ENCODE measurements at regions not wholly inside any gene's neighbourhood (a gene's known extent, or its start where the extent isn't known, plus 50 kb on each side); places are given as distances from the start of the nearest gene placed in this dataset.

DNA sequence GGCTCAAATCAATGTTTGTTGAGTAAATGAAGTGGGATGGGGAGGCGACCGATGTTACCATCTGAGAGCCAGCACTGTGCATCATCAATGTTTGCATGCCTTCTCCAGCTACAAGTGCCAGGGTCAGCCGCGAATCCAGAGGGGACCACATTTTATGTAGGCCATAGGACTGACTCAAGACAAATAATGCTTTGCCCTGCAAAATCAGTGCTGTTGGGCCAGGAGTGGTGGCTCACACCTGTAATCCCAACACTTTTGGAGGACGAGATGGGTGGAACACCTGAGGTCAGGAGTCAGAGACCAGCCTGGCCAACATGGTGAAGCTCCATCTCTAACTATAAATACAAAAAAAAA is 53.1 kb upstream of the WSB1 start:
- Histone ChIP-seq H3K79me1 (ENCODE audit: low read length) (peaks cover 30% of the 10 kb centered on the region), H3K18ac (ENCODE audit: low read length) (peak overlapping the region; percentile 60), H3K79me2 (ENCODE audit: control insufficient read depth, insufficient read depth, low read length, poor library complexity) (peaks cover 11% of the 10 kb centered on the region), H2AK5ac (ENCODE audit: low read length) (peak overlapping the region; percentile 45), H4K12ac (ENCODE audit: low read depth, low read length) (no peak overlapping the region), H3K4ac (ENCODE audit: low read depth, low read length) (peak overlapping the region; percentile 56), H2BK12ac (ENCODE audit: low read length) (peak overlapping the region; percentile 64), H4K91ac (ENCODE audit: low read depth, low read length) (peak overlapping the region; percentile 85), H3K4me3 (ENCODE audit: low read depth, low read length) (no peak overlapping the region), H3K4me1 (ENCODE audit: control insufficient read depth in 1 of 2, insufficient read depth in 2 of 2, low read length in 2 of 2) (peaks cover 29 to 34% of the 10 kb centered on the region in 2 experiments), H3K27ac (ENCODE audit: low read depth, low read length) (peak overlapping the region; percentile 89), H2BK120ac (ENCODE audit: insufficient read depth, low read length, poor library complexity) (peak overlapping the region; percentile 92), H3K14ac (ENCODE audit: low read length) (peak overlapping the region; percentile 86), H3K9ac (ENCODE audit: low read length) (peak overlapping the region; percentile 7), H2AFZ (ENCODE audit: insufficient read depth, low read length, poor library complexity) (peak overlapping the region; percentile 69), H3K36me3 (ENCODE audit: control insufficient read depth in 1 of 2, insufficient read depth in 2 of 2, low read length in 2 of 2) (no peaks in the 10 kb centered on the region), H2BK5ac (ENCODE audit: low read depth, low read length, poor library complexity) (peak overlapping the region; percentile 87), H3K9me3 (ENCODE audit: insufficient read depth, low read depth, low read length) (no peaks in the 10 kb centered on the region), H3K27me3 (ENCODE audit: insufficient read depth, low read length) (no peaks in the 10 kb centered on the region), H3K23ac (ENCODE audit: low read length) (no peak overlapping the region), H3K4me2 (ENCODE audit: low read length) (peak overlapping the region; percentile 59), H4K8ac (ENCODE audit: low read depth, low read length) (peak overlapping the region; percentile 27)
- DNase-seq = no peak
- WGBS (ENCODE audit: extremely low coverage, insufficient coverage, insufficient read length) = no CpG with 5 or more reads among the region's 5 CpGs

- peak overlapping the region; percentile 90 for H2BK12ac ChIP-seq (ENCODE audit: low read length)
- peak overlapping the region; percentile 63 for H4K8ac ChIP-seq (ENCODE audit: low read depth, low read length)
- peak overlapping the region; percentile 54 for H2AK5ac ChIP-seq (ENCODE audit: low read length)
- H3K27me3 ChIP-seq (ENCODE audit: insufficient read depth, low read length) = no peaks in the 10 kb centered on the region
- peaks cover 11% of the 10 kb centered on the region for H3K79me2 ChIP-seq (ENCODE audit: control insufficient read depth, insufficient read depth, low read length, poor library complexity)
- no peak overlapping the region for H3K23ac ChIP-seq (ENCODE audit: low read length)
- H3K9ac ChIP-seq (ENCODE audit: low read length) = no peak overlapping the region
- H4K12ac ChIP-seq (ENCODE audit: low read depth, low read length) = peak overlapping the region; percentile 39
- H3K4ac ChIP-seq (ENCODE audit: low read depth, low read length) = peak overlapping the region; percentile 66
- peaks cover 30% of the 10 kb centered on the region for H3K79me1 ChIP-seq (ENCODE audit: low read length)
- peak overlapping the region; percentile 91 for H4K91ac ChIP-seq (ENCODE audit: low read depth, low read length)
- H3K14ac ChIP-seq (ENCODE audit: low read length) = peak overlapping the region; percentile 75
- no peak overlapping the region for H3K4me3 ChIP-seq (ENCODE audit: low read depth, low read length)
- peak overlapping the region; percentile 53 for H2AFZ ChIP-seq (ENCODE audit: insufficient read depth, low read length, poor library complexity)
- H3K9me3 ChIP-seq (ENCODE audit: insufficient read depth, low read depth, low read length) = no peaks in the 10 kb centered on the region
- H2BK120ac ChIP-seq (ENCODE audit: insufficient read depth, low read length, poor library complexity) = peak overlapping the region; percentile 92
- peak overlapping the region; percentile 89 for H3K27ac ChIP-seq (ENCODE audit: low read depth, low read length)
- H3K18ac ChIP-seq (ENCODE audit: low read length) = peak overlapping the region; percentile 90
- peak; percentile 98 to 99 for DNase-seq
- H3K4me2 ChIP-seq (ENCODE audit: low read length) = peak overlapping the region; percentile 59
- no peaks in the 10 kb centered on the region for H3K36me3 ChIP-seq (ENCODE audit: control insufficient read depth in 1 of 2, insufficient read depth in 2 of 2, low read length in 2 of 2)
- H2BK5ac ChIP-seq (ENCODE audit: low read depth, low read length, poor library complexity) = peak overlapping the region; percentile 90
- peaks cover 29 to 34% of the 10 kb centered on the region in 2 experiments for H3K4me1 ChIP-seq (ENCODE audit: control insufficient read depth in 1 of 2, insufficient read depth in 2 of 2, low read length in 2 of 2)
- WGBS (ENCODE audit: extremely low coverage, insufficient coverage, insufficient read length) = no CpG with 5 or more reads among the region's 5 CpGs
These were observed 52.5 kb upstream of the WSB1 start for GRCh38 chr17:27241346-27241946.

DNA sequence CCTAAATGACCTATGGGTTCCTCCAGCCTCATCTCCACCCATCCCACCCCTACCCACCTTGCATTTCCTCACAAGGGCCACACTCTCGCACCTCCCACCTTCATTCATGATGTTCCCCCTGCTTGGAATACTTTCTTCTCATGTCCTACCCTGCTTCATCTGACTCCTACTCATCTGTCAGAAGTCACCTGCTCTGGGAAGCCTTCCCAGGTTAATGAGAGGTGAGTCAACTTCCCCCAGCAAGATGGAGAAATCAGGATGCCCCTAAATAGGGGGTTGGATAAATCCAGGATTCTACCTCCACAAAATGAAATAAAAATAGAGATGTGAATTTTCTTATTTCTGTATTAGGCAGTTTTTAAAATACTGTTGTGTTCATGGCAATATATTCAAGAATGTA is 51.0 kb upstream of the WSB1 start:
- H4K8ac ChIP-seq (ENCODE audit: low read depth, low read length) = peak overlapping the region; percentile 8
- H3K9me3 ChIP-seq (ENCODE audit: insufficient read depth, low read depth, low read length) = no peaks in the 10 kb centered on the region
- no peak overlapping the region for H3K23ac ChIP-seq (ENCODE audit: low read length)
- no peak overlapping the region for H3K4me2 ChIP-seq (ENCODE audit: low read length)
- peak overlapping the region; percentile 6 for H3K4me3 ChIP-seq (ENCODE audit: low read depth, low read length)
- H4K91ac ChIP-seq (ENCODE audit: low read depth, low read length) = peak overlapping the region; percentile 86
- peak overlapping the region; percentile 67 for H2BK5ac ChIP-seq (ENCODE audit: low read depth, low read length, poor library complexity)
- no peak for DNase-seq
- H3K4ac ChIP-seq (ENCODE audit: low read depth, low read length) = no peak overlapping the region
- H2AK5ac ChIP-seq (ENCODE audit: low read length) = peak overlapping the region; percentile 4
- H3K9ac ChIP-seq (ENCODE audit: low read length) = no peak overlapping the region
- no peak overlapping the region for H2AFZ ChIP-seq (ENCODE audit: insufficient read depth, low read length, poor library complexity)
- no peaks in the 10 kb centered on the region for H3K27me3 ChIP-seq (ENCODE audit: insufficient read depth, low read length)
- no CpG with 5 or more reads among the region's 1 CpG for WGBS (ENCODE audit: extremely low coverage, insufficient coverage, insufficient read length)
- H2BK12ac ChIP-seq (ENCODE audit: low read length) = peak overlapping the region; percentile 86
- H3K4me1 ChIP-seq (ENCODE audit: control insufficient read depth in 1 of 2, insufficient read depth in 2 of 2, low read length in 2 of 2) = peaks cover 29 to 34% of the 10 kb centered on the region in 2 experiments
- peaks cover 10% of the 10 kb centered on the region for H3K79me2 ChIP-seq (ENCODE audit: control insufficient read depth, insufficient read depth, low read length, poor library complexity)
- H3K79me1 ChIP-seq (ENCODE audit: low read length) = peaks cover 30% of the 10 kb centered on the region
- H3K36me3 ChIP-seq (ENCODE audit: control insufficient read depth in 1 of 2, insufficient read depth in 2 of 2, low read length in 2 of 2) = no peaks in the 10 kb centered on the region
- H3K18ac ChIP-seq (ENCODE audit: low read length) = peak overlapping the region; percentile 12
- peak overlapping the region; percentile 39 for H2BK120ac ChIP-seq (ENCODE audit: insufficient read depth, low read length, poor library complexity)
- H3K14ac ChIP-seq (ENCODE audit: low read length) = peak overlapping the region; percentile 75
- H4K12ac ChIP-seq (ENCODE audit: low read depth, low read length) = no peak overlapping the region
- peak overlapping the region; percentile 65 for H3K27ac ChIP-seq (ENCODE audit: low read depth, low read length)

DNA sequence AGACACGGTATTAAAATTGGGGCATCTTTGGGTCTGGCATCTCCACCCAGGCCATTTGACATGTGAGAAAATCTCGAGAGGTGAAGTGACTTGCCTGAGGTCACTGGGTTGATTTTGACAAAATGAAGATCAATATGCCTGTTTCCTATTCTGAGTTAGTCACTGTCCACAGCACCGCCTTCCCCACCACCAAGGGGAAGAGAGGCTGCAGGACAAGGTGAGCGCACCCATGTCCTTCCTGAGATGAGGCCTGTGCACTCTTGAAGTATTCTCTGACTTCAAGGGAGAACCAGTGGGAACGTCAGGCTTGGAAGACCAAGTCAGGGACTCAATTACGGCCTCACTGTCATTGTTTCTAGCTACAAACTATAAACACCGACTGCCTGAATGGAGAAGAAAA is 49.9 kb upstream of the WSB1 start:
- Histone ChIP-seq H3K79me2 (ENCODE audit: control insufficient read depth, insufficient read depth, low read length, poor library complexity) (peaks cover 8% of the 10 kb centered on the region), H4K8ac (ENCODE audit: low read depth, low read length) (no peak overlapping the region), H2AK5ac (ENCODE audit: low read length) (no peak overlapping the region), H2BK120ac (ENCODE audit: insufficient read depth, low read length, poor library complexity) (no peak overlapping the region), H3K4ac (ENCODE audit: low read depth, low read length) (no peak overlapping the region), H2BK5ac (ENCODE audit: low read depth, low read length, poor library complexity) (no peak overlapping the region), H3K27me3 (ENCODE audit: insufficient read depth, low read length) (no peaks in the 10 kb centered on the region), H3K79me1 (ENCODE audit: low read length) (peaks cover 25% of the 10 kb centered on the region), H3K23ac (ENCODE audit: low read length) (no peak overlapping the region), H3K4me3 (ENCODE audit: low read depth, low read length) (no peak overlapping the region), H2AFZ (ENCODE audit: insufficient read depth, low read length, poor library complexity) (no peak overlapping the region), H3K36me3 (ENCODE audit: control insufficient read depth in 1 of 2, insufficient read depth in 2 of 2, low read length in 2 of 2) (no peaks in the 10 kb centered on the region), H3K27ac (ENCODE audit: low read depth, low read length) (no peak overlapping the region), H2BK12ac (ENCODE audit: low read length) (no peak overlapping the region), H3K4me1 (ENCODE audit: control insufficient read depth in 1 of 2, insufficient read depth in 2 of 2, low read length in 2 of 2) (peaks cover 29 to 32% of the 10 kb centered on the region in 2 experiments), H3K9ac (ENCODE audit: low read length) (no peak overlapping the region), H3K9me3 (ENCODE audit: insufficient read depth, low read depth, low read length) (no peaks in the 10 kb centered on the region), H4K12ac (ENCODE audit: low read depth, low read length) (no peak overlapping the region), H4K91ac (ENCODE audit: low read depth, low read length) (peak overlapping the region; percentile 74), H3K4me2 (ENCODE audit: low read length) (no peak overlapping the region), H3K18ac (ENCODE audit: low read length) (no peak overlapping the region), H3K14ac (ENCODE audit: low read length) (no peak overlapping the region)
- no CpG with 5 or more reads among the region's 7 CpGs for WGBS (ENCODE audit: extremely low coverage, insufficient coverage, insufficient read length)
- no peak for DNase-seq
